H9 (cell line): ENCODE measurements at regions not wholly inside any gene's neighbourhood (a gene's known extent, or its start where the extent isn't known, plus 50 kb on each side); places are given as distances from the start of the nearest gene placed in this dataset.

ENCODE experiments used
- DNase-seq: peaks from one replicate; pipeline ENCODE4 v3.0.0-alpha.2; 2017
- H2AFZ ChIP-seq: one replicate; pipeline ENCODE4 v1.6.1; 2013; ENCODE audit warnings: mild to moderate bottlenecking, low read length, control low read depth, moderate library complexity
- H2AK5ac ChIP-seq: 2 replicates; pipeline ENCODE4 v1.6.1; 2013; ENCODE audit warnings: low read length, control low read depth, mixed read lengths; ENCODE audit not compliant: insufficient read length
- H2BK120ac ChIP-seq: one replicate; pipeline ENCODE4 v1.6.1; 2013; ENCODE audit warnings: low read depth, mild to moderate bottlenecking, low read length, control low read depth, inconsistent platforms; ENCODE audit not compliant: poor library complexity, severe bottlenecking
- H2BK12ac ChIP-seq: 2 replicates; pipeline ENCODE4 v1.6.1; 2013; ENCODE audit warnings: low read length, control low read depth, mixed read lengths, low read depth; ENCODE audit not compliant: insufficient read length
- H2BK15ac ChIP-seq: 2 replicates; pipeline ENCODE4 v1.6.1; 2013; ENCODE audit warnings: low read depth, low read length, control low read depth
- H2BK20ac ChIP-seq: one replicate; pipeline ENCODE4 v1.6.1; 2013; ENCODE audit warnings: low read depth, mild to moderate bottlenecking, low read length, control low read depth, inconsistent platforms; ENCODE audit not compliant: poor library complexity, severe bottlenecking
- H2BK5ac ChIP-seq: 2 replicates; pipeline ENCODE4 v1.6.1; 2013; ENCODE audit warnings: low read length, control low read depth, mixed read lengths; ENCODE audit not compliant: insufficient read length
- H3K14ac ChIP-seq: 2 replicates; pipeline ENCODE4 v1.6.1; 2013; ENCODE audit warnings: low read length, control low read depth; ENCODE audit not compliant: insufficient read depth
- H3K18ac ChIP-seq: 2 replicates; pipeline ENCODE4 v1.6.1; 2013; ENCODE audit warnings: low read depth, mild to moderate bottlenecking, mixed read lengths, low read length, control low read depth; ENCODE audit not compliant: insufficient read length
- H3K23ac ChIP-seq: 2 replicates; pipeline ENCODE4 v1.6.1; 2013; ENCODE audit warnings: low read length, control low read depth, mixed read lengths, low read depth; ENCODE audit not compliant: insufficient read length
- H3K23me2 ChIP-seq: 2 replicates; pipeline ENCODE4 v1.6.1; 2013; ENCODE audit warnings: low read depth, mild to moderate bottlenecking, mixed read lengths, low read length, control low read depth; ENCODE audit not compliant: insufficient read length, poor library complexity, severe bottlenecking
- H3K27ac ChIP-seq: 2 replicates; pipeline ENCODE4 v1.5.1; 2013; ENCODE audit warnings: low read length, control low read depth, mixed read lengths, low read depth; ENCODE audit not compliant: insufficient read length
- H3K27me3 ChIP-seq: 2 replicates; pipeline ENCODE4 v1.6.1; 2013; ENCODE audit warnings: low read length, control low read depth, inconsistent platforms; ENCODE audit not compliant: insufficient read depth
- H3K4ac ChIP-seq: 2 replicates; pipeline ENCODE4 v1.6.1; 2013; ENCODE audit warnings: low read depth, mild to moderate bottlenecking, control low read depth, inconsistent platforms, low read length, moderate library complexity
- H3K4me1 ChIP-seq: 2 replicates; pipeline ENCODE4 v1.6.1; 2013; ENCODE audit warnings: low read length, control low read depth, inconsistent platforms; ENCODE audit not compliant: insufficient read depth
- H3K4me2 ChIP-seq: 2 replicates; pipeline ENCODE4 v1.6.1; 2013; ENCODE audit warnings: low read length, control low read depth, mixed read lengths; ENCODE audit not compliant: insufficient read length, insufficient read depth
- H3K56ac ChIP-seq: 2 replicates; pipeline ENCODE4 v1.6.1; 2013; ENCODE audit warnings: low read depth, mild to moderate bottlenecking, mixed read lengths, low read length, control low read depth; ENCODE audit not compliant: insufficient read length
- H3K79me1 ChIP-seq: 2 replicates; pipeline ENCODE4 v1.6.1; 2013; ENCODE audit warnings: low read depth, mild to moderate bottlenecking, moderate library complexity, low read length, control low read depth, inconsistent platforms; ENCODE audit not compliant: insufficient read depth, poor library complexity, severe bottlenecking
- H3K79me2 ChIP-seq: 2 replicates; pipeline ENCODE4 v1.6.1; 2013; ENCODE audit warnings: low read length, control low read depth, inconsistent platforms; ENCODE audit not compliant: insufficient read depth
- H3K9ac ChIP-seq: 2 replicates; pipeline ENCODE4 v1.6.1; 2013; ENCODE audit warnings: low read length, control low read depth, mixed read lengths; ENCODE audit not compliant: insufficient read length; ENCODE audit errors: extremely low read depth
- H3K9me3 ChIP-seq: one replicate; pipeline ENCODE4 v1.6.1; 2013; ENCODE audit warnings: low read depth, low read length, inconsistent platforms; ENCODE audit not compliant: control insufficient read depth
- H3T11ph ChIP-seq: one replicate; pipeline ENCODE4 v1.6.1; 2013; ENCODE audit warnings: mild to moderate bottlenecking, low read length, control low read depth, inconsistent platforms
- H4K20me1 ChIP-seq: one replicate; pipeline ENCODE4 v1.6.1; 2013; ENCODE audit not compliant: control insufficient read depth, insufficient read length, insufficient read depth
- H4K5ac ChIP-seq: 2 replicates; pipeline ENCODE4 v1.6.1; 2013; ENCODE audit warnings: low read depth, mild to moderate bottlenecking, mixed read lengths, low read length, control low read depth; ENCODE audit not compliant: insufficient read length
- H4K8ac ChIP-seq: replicated peaks from 2 replicates; pipeline ENCODE4 v1.6.1; 2013; ENCODE audit warnings: low read length, control low read depth, mixed read lengths, low read depth; ENCODE audit not compliant: insufficient read length
- H4K91ac ChIP-seq: 2 replicates; pipeline ENCODE4 v1.6.1; 2013; ENCODE audit warnings: low read depth, mild to moderate bottlenecking, moderate library complexity, mixed read lengths, low read length, control low read depth; ENCODE audit not compliant: insufficient read length
- H3K27ac Mint-ChIP-seq, 3 experiments: 2 replicates in 2 of 3; 3 replicates in 1 of 3; pipeline ENCODE4 v1.8.0; 2020 to 2021; ENCODE audit warnings: mixed read lengths in 3 of 3, mild to moderate bottlenecking in 1 of 3, moderate library complexity in 1 of 3
- H3K27me3 Mint-ChIP-seq: 2 replicates; pipeline ENCODE4 v1.8.0; 2021; ENCODE audit warnings: low read depth, mild to moderate bottlenecking, moderate library complexity, mixed read lengths
- H3K36me3 Mint-ChIP-seq, 3 experiments: 2 replicates in 2 of 3; 3 replicates in 1 of 3; pipeline ENCODE4 v1.8.0; 2020 to 2021; ENCODE audit warnings: low read depth in 3 of 3, mixed read lengths in 3 of 3; ENCODE audit not compliant: insufficient read depth in 1 of 3
- H3K4me1 Mint-ChIP-seq, 2 experiments: 2 replicates each; pipeline ENCODE4 v1.8.0; 2020; ENCODE audit warnings: mixed read lengths in 2 of 2
- H3K4me3 Mint-ChIP-seq, 2 experiments: 2 replicates in 1 of 2; 3 replicates in 1 of 2; pipeline ENCODE4 v1.8.0; 2020 to 2021; ENCODE audit warnings: mild to moderate bottlenecking in 2 of 2, mixed read lengths in 2 of 2, moderate library complexity in 1 of 2
- H3K9me3 Mint-ChIP-seq, 2 experiments: 2 replicates in 1 of 2; 3 replicates in 1 of 2; pipeline ENCODE4 v1.8.0; 2020; ENCODE audit warnings: mild to moderate bottlenecking in 2 of 2, mixed read lengths in 2 of 2, moderate library complexity in 1 of 2
- CTCF ChIP-seq: fragments of 200-600 bp; sonication (generic); conservative IDR thresholded peaks from 3 replicates; pipeline ENCODE4 v1.8.0; 2021; ENCODE audit warnings: antibody characterized with exemption, mild to moderate bottlenecking
- WGBS: extraction: QIAGEN DNeasy Blood & Tissue Kit; methylation state at CpG from one replicate; pipeline ENCODE4 v1.1.7; 2013; ENCODE audit warnings: missing lambda C conversion rate, low lambda C conversion rate, mixed read lengths; ENCODE audit not compliant: insufficient read length; ENCODE audit errors: extremely low coverage; 5-methylcytosine and 5-hydroxymethylcytosine counted together

DNA sequence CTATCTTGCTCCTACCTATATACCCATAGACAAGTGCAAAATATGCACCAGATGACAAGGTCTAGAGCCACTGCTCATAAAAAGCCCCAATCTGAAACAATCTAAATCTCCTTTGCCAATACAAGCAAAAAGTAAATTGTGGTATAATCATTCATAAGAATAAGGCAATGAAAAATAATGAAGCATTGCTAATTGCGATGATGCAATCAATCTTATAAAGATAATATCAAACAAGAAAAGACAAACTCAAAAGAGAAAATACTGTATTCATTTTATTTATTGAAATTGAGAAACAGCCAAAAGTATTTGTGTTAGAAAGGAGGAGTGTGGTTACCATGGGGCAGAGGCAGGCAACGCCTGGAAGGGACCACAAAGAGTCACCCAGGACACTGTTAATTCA lies 175.9 kb upstream of the GYPC start:
- H2BK12ac ChIP-seq, result no peak overlapping the region
- H3K9me3 ChIP-seq, result peaks cover 6% of the 10 kb centered on the region
- Mint-ChIP-seq H3K27ac (no peak overlapping the region), H3K27me3 (no peaks in the 10 kb centered on the region; the same call in 1 of the 2 replicates), H3K4me1 (peaks cover 0 to 7% of the 10 kb centered on the region in 2 experiments; a peak in 1 of 4 replicates), H3K36me3 (peaks cover 0 to 9% (median 1%) of the 10 kb centered on the region in 3 experiments; a peak in 3 of 7 replicates), H3K4me3 (no peak overlapping the region), H3K9me3 (peaks cover 14 to 15% of the 10 kb centered on the region in 2 experiments)
- no peak overlapping the region for H3K14ac ChIP-seq
- no peak overlapping the region for H3K27ac ChIP-seq
- WGBS, result no CpG with 5 or more reads among the region's 2 CpGs
- H2AFZ ChIP-seq, result no peak overlapping the region
- no peaks in the 10 kb centered on the region for H3K4me1 ChIP-seq
- no peak for DNase-seq
- H4K5ac ChIP-seq, result no peak overlapping the region
- no peak overlapping the region for H4K91ac ChIP-seq
- no peak overlapping the region for H2BK15ac ChIP-seq
- no peak overlapping the region for H3K18ac ChIP-seq
- no peak overlapping the region for H3K9ac ChIP-seq
- H3K27me3 ChIP-seq, result no peaks in the 10 kb centered on the region
- H2AK5ac ChIP-seq, result no peak overlapping the region
- no peak for TF ChIP-seq CTCF
- H3K23me2 ChIP-seq, result no peaks in the 10 kb centered on the region
- no peaks in the 10 kb centered on the region for H3K79me1 ChIP-seq
- no peak overlapping the region for H2BK5ac ChIP-seq
- no peaks in the 10 kb centered on the region for H3K79me2 ChIP-seq
- H4K20me1 ChIP-seq, result no peaks in the 10 kb centered on the region
- H3K56ac ChIP-seq, result no peak overlapping the region
- H2BK120ac ChIP-seq, result no peak overlapping the region
- H3K23ac ChIP-seq, result no peak overlapping the region
- no peak overlapping the region for H4K8ac ChIP-seq
- no peak overlapping the region for H3K4ac ChIP-seq
- H3K4me2 ChIP-seq, result no peak overlapping the region
- no peak overlapping the region for H3T11ph ChIP-seq
- H2BK20ac ChIP-seq, result no peak overlapping the region
